HG02763 (cell line): ENCODE measurements at regions not wholly inside any gene's neighbourhood (a gene's known extent, or its start where the extent isn't known, plus 50 kb on each side); places are given as distances from the start of the nearest gene placed in this dataset.
A peak's percentile ranks its signal among the peaks of the same experiment; 100 is the strongest.

Source experiments
- ATAC-seq: cut with Tn5 transposase; IDR thresholded peaks from one replicate; pipeline ENCODE4 v1.9.1; 2021; ENCODE audit warnings: mild to moderate bottlenecking, moderate library complexity; ENCODE audit not compliant: unreplicated experiment

DNA sequence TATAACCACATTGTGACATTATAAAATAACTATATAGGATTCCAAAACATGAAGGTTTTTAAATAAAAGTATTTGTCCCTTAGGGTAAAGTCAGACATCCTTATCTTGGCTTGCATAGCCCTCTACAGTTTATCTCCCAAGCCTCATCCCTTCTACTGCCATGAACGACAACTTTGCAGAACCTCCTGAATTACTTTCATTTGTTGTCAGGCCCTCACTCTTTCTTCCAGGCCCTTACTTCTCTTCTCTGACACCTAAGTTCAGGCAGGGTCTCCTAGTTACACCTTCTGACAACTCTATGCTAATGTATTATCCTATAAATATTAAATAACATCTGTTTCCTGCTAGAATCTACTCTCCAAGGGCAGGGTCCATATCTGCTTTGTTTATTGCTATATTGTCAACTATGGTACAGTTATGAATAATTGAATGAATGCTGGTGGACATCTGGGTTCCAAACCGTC, 115.7 kb upstream of the MDM1 start:
- no peak for ATAC-seq

DNA sequence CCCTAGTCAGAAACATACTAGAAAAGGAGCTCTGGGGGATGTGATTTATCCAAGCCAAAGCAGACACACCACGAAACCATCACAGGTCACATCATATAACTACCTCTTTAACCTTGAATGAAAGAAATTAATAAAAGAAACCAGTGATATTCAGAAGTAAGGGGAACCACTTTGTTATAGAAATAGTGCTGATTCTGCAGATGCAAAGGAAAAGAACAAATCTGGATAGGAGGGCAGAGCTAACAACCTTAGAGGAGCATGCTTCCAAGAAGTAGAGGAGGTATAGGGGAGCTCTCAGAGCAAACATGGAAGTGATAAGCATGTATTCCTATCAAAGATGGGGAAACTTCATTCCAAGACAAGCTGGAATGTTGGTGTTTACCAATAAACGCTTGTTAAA, 117.0 kb upstream of the MDM1 start:
- no peak for ATAC-seq

DNA sequence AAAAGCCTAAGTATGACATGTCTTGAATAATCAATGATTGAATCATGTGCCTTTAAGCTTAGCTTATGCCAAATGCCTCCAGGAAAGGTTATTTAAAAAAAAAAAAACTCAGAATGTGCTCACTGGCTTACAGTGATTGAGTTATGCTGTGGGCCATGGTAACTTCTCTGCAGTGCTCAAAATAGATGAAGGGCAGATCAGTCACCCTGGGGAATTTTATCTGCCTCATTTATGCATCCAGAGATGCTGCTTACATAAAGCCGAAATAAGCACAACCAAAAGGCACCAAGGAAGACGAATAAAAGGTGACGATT, 118.7 kb upstream of the MDM1 start:
- peak; percentile 36 for ATAC-seq

DNA sequence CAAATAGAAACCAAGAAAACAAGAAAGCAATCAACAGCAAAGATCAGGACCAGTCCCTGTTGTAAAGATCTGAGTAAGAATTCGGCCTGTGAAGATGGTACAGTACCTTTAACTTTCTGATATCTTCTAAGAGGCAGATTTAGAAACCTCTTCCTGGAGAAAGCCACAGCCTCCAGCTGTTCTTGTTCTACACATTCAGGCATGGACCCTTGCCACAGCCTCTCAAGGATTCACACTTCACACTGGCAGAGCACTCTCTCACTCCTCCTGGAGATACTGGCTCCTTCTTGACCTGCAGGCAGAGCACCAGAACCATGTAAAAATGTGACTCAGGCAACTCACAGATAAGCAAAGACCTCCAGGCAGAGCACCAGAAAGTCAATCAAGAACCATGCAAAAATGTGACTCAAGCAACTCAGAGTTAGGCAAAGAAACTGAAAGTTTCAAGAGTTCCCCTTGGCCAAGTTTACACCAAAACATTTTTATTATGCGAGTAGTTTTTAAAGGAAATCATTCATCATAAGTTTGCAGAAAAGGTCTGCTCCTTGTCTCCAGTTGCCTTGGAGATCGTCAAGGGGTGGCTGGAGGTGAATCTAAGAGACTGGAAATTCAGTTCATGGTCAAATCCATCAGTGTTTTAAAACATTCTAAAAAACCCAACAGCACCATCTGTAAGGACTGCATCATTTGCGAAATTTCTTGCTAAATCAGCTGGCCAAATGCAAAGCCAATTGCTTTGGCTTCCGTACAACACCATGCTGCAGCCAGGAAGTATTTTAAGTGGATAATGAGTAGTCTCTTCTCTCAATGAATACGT, 119.3 kb upstream of the MDM1 start:
- peak; percentile 54 for ATAC-seq

DNA sequence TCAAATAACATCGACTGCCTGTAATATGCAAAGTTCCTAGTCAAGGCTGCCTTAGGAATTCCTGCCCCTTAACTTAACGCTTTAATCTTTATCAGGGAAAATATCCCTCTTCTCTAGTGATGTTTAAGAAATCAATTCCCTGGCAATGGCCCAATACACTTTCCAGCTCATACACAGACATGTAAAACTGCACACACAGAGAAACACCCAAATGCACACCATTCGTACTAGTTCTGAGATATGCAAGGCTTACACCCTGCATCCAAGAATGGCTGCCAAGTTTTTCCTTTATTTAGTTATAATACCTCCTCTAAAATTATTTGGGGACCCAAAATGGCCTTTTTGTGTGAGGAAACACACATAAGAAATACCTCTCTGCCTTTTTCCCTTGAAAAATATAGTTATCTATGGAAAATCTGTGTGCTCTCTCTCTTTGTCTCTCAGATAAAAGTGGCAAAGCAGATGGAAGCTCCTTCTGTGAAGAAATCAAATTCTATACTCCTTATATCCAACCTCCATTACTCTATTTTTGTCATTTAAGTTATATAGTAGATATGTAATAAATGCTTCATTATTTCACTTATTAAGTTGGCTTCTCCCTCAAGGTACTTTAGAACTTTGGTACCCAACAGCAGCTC, 120.0 kb upstream of the MDM1 start:
- ATAC-seq = no peak

DNA sequence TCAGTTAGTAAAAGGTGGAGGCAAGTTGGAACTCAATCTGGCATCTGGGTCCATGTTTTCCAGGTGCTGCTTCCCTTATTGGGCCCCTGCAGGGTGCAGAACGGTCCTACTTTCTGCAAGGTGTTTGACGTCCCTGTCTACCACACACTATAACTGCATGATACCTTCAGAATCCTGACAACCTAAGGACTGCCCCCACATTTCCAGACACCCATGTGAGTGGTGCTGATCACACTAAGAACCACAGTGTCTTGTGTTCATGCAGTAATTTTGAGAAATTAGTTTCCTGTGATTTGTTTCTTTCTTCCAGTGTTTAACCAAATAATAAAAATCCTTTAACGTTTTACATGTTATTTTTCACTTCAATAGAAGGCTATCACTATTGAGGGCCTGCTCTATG, 121.1 kb upstream of the MDM1 start:
- ATAC-seq = no peak

DNA sequence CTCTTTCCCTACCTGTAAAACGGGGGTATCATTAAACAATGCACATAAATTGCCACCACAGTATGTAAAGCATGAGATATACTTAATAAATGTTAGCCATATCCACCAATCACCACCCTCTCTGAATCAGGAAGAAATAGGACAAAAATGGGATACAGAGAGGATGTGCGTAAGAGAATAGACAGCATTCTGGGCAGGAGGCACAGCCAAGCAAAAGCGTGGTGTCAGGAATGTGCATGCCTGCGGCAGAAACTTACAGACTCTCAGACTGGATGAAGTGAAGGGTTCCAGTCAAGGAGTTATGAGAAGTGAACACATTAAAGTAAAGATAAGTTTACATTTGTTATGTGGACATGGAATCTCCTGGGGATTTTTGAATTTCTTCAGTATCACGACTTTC, 121.7 kb upstream of the MDM1 start:
- no peak for ATAC-seq

DNA sequence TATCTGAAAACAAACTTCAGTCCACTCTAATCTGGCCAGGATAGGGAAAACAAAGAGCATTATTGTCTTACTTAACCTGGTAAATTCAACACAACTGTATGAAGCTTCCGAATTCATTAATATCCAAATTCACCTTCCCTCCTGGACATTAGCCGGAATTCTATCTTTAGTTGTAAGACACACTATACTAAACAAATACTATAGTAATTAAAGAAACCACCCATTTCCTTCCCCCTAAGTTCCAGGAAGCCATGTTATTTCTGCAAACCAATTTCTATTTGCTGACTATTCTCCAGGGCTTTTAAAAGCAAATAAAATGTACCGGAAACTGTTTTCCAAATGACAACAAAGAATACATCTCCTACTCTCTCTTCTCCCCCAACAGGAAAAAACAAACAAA, 122.7 kb upstream of the MDM1 start:
- no peak for ATAC-seq

DNA sequence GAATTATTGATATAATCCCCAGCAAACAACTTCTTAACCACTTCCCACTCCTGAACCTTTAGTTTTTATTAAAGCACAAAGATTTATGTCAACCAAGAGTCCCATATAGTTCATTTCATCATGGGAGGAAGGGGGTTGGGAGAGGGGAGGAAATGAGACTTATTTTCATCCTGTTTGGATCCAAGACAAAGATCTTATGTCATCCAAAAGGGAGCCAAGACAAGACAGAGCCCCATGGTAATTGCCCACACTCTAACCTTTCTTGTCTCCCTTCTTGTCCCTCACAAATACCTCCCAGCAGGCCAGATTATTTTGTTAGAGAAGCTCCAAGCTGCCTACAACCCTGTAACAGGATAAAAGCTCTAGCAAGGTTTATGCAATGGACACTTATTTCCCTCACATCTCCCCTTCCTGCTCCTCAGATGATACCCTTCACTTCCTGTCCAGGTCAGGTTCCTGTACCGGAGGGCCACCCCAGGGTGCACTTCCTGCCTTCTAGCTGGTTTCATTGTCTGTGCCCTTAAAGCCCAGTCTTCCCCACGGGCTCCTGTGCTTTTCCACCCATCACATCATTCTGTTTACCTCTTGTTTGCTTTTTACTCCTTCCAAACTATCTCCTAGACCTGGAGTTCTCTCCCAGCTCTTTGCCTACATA, 123.7 kb upstream of the MDM1 start:
- ATAC-seq = no peak

DNA sequence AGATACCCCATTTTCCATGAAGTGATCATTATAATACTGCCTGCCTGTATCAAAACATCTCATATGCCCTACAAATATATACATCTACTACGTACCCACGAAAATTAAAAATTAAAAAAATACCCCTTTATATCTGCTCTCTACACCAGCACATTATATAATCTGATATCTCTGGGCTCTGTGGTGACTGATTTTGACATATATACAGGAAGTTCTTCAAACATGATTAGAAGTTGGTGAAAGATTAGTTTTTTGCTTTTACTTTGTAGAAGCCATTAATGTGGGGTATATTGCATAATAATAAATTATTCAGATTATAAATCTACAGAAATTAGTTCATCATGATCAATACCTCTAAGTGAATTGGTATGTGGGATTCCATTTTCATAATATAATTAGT, 126.7 kb upstream of the MDM1 start:
- ATAC-seq = no peak

DNA sequence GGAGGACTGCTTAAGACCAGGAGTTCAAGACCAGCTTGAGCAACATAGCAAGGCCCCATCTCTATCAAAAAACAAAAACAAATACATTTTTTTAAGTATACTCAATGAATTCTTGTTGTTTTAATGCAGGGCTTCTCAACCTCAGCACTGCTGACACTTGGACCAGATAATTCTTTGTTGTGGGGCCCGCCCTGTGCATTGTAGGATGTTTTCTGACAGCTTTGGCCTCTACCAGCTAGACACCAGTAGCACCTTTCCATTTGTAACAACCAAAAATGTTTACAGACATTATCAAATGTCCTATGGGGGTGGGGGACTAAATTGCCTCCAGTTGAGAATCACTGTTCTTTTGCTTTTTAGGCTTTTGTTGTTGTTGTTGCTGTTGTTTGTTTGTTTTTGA, 128.1 kb upstream of the MDM1 start:
- ATAC-seq = no peak

DNA sequence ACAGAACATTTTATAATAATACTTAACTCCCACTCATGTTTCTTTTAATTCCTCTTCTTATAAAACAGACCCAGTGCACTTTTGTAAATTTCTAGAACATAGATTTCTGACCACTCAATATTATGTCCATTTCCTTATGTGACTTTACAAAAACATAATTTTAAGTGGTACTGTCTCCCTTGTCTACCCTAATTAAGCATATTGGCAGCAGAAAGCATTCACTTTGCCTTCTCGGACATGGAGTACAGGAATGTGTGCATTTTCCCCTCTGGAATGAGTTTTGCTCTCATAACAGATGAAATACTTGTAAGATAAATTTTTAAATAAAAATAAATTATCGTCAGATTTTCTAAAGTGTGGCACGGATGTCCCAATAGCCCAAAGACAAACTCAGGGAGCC, 129.5 kb upstream of the MDM1 start:
- ATAC-seq = no peak

DNA sequence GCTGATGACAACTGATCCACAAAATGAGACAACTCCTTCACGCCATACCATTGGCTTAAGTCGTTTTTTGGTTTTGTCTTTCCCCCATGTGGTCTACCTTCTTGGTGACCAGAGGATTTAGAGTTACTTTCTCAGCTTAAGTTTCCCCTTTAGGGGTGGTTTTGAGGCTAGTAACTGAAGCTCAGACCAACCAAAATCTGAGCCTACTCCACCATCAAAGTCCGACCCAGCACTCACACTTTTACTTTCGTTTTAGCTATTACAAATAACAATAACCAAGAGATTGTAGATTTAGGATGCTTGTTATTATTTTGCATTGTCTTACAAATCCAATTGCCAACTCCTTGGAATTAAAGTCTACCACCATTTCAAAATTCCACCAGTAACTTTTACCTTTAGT, 130.6 kb upstream of the MDM1 start:
- ATAC-seq = no peak

DNA sequence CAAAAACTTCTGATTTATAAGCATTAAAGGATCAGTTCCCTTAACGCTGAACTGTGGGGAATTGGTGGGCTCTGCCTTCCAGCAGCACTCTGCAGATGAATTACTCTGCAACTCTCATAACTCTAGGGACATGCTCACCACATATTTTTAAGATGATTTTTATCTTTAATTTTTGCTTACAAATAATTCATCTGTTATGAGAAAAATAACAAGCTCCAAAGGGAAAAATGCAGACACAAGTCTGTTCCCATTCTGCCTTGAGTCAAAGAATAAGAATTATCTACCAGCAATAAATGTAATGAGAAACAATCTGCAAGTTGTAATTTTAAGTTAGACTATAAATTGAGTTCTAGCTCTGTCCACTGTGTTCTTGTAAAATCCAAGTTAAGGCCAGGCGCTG, 133.1 kb upstream of the MDM1 start:
- ATAC-seq = no peak

DNA sequence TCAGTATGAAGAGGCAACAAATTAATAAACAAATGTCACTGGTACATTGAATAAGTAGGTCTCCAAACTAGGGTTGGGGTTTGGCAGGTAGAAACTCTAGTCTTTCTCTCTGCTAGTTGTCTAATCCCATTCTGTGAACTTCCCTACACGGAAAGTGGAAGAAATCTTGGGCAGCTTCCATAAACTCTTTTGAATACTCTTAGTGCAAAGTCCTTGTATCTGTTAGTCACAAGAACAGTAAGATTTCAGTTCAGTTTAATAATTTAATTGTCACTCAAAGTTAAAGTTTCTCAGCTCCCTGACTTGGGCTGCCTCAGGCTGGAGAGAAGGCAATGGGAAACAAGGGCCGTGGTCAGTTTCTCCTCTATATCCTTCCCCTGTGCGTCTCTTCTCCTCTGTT, 135.4 kb upstream of the MDM1 start:
- no peak for ATAC-seq

DNA sequence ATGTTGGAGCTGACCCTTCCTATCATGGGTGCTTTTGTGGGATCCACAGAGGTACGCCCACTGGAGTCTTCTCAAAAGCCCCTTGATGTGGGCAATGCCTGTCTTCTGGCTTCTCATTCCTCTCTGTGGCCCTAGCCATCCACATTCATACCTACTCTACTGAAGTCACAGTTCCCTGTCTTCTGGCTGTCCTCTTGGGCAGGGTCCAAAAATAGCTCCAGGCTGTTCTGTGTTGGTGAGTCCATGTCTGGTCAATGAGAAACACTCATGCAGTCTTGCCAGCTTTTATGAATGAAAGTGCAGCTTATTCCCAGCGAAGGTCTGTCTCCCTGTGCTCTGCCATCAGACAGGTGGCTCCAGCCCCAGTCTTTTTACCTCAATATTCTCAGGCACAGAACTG, 135.9 kb upstream of the MDM1 start:
- ATAC-seq = no peak

DNA sequence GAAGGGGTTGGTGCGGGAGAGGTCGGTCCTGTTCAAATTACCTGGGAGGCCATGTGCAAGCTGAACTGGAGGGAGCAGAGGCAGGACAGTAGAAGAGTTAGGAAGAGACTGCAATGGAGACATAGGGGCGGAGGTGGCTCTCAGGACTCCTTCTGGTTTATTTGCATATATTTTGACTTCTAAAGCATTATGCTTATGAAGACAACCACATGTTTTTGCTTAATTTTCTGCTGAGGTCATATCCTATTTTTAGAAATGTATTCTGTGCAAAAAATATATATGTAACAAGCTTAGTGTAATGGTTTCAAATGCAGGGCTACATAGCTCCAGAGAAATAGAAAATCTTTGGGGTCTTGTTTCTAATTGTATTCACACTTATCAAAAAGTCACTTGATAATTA, 137.0 kb upstream of the MDM1 start:
- no peak for ATAC-seq

DNA sequence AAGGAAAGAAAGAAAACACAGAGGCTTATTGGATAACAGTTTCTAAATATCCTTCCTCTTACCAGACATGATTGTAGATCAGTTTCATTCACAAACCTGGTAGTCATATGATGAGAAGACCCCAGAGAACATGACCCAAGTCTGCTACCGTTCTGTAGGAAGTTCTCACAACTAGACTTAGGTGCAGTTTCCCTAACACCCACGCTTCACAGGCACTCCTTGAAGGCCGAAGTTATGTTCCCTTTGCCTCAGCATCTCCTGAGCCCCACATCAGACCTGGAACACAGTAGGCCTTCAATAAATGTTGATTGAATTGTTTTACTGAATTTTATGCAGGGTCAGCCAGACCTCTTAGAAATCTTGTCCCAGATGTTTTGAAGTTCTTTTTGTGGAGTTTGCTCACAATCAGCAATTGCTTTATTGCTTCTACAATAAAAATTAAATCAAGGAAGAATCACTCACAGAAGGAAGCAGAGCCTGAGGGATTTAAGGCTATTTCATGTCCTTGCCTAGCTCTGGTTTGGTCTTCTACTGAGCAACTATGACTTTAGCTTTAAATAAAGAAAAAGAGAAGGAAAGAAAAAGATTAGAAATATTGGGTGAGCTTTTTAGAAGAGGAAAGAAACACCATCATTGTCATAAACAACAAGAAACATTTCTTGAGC, 138.6 kb upstream of the MDM1 start:
- ATAC-seq = no peak

DNA sequence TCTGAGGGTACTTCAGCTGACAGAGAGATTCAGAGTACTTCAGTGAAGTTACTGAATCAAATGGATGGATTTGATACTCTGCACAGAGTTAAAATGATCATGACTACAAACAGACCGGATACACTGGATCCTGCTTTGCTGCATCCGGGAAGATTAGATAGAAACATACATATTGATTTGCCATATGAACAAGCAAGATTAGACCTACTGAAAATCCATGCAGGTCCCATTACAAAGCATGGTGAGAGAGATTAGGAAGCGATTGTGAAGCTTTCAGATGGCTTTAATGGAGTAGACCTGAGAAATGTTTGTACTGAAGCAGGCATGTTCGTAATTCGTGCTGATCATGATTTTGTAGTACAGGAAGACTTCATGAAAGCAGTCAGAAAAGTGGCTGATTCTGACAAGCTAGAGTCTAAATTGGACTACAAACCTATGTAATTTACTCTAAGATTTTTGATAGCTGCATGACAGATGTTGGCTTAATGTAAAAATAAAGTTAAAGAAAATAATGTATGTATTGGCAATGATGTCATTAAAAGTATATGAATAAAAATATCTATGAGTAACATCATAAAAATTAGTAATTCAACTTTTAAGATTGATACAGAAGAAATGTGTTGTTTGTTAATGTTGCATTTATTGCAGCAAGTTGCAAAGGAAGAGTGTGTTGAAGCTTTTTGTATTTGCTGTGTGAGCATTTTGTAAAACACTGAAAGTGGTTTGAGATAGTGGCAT, 136.1 kb upstream of the RAP1B start:
- no peak for ATAC-seq

DNA sequence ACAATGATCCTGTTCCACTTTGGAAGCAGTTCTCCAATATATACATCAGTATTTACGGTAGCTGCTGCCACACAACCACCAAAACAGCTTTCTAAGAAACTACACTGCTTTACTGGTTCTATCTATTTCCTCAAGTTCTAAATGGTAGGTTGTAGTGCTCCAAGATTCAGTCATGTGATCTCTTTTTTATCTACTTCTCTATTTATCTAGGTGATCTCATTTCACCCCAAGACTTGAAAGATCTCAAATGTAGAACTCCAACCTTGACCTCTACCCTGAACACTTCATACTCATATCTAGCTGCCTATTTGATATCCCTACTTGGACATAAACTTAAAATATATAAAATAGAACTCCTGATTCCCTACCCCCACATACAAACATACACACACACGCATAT, 133.9 kb upstream of the RAP1B start:
- no peak for ATAC-seq

DNA sequence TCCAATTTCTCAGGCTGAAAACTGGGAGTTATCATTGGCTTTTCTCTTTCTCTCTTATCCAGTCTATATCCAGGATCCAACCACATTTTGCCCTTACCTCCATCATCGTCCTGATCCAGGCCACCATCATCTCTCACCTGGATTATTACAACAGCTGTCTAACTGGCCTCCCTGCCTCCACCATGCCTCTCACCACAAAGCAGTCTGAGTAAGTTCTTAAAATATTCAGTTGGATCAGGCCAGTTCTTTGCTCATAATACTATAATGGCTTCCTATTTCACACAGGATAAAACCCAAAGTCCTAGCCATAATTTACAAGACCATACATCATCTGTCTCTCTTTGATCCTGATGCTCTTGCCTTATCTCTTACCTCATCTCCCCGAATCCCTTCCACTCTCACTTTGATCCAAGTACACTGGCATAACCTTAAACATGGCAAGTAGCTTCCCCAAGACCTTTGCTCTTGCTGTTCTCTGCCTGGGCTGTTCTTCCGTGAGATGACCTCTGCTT, 133.4 kb upstream of the RAP1B start:
- ATAC-seq = no peak
